Astrocyte (in vitro differentiated cells and primary cell): ENCODE measurements at regions not wholly inside any gene's neighbourhood (a gene's known extent, or its start where the extent isn't known, plus 50 kb on each side); places are given as distances from the start of the nearest gene placed in this dataset.

Source experiments
- EZH2 ChIP-seq: IDR thresholded peaks from 2 replicates; pipeline ENCODE4 v1.6.1; 2012; ENCODE audit warnings: mild to moderate bottlenecking, low read length, inconsistent platforms; ENCODE audit not compliant: insufficient read depth
- TF ChIP-seq, protein P1 (sequence below): IDR thresholded peaks from 2 replicates; pipeline ENCODE4 v1.5.1; 2011; ENCODE audit warnings: low read depth, mild to moderate bottlenecking, inconsistent platforms, low read length, moderate library complexity; ENCODE audit not compliant: insufficient read depth

DNA sequence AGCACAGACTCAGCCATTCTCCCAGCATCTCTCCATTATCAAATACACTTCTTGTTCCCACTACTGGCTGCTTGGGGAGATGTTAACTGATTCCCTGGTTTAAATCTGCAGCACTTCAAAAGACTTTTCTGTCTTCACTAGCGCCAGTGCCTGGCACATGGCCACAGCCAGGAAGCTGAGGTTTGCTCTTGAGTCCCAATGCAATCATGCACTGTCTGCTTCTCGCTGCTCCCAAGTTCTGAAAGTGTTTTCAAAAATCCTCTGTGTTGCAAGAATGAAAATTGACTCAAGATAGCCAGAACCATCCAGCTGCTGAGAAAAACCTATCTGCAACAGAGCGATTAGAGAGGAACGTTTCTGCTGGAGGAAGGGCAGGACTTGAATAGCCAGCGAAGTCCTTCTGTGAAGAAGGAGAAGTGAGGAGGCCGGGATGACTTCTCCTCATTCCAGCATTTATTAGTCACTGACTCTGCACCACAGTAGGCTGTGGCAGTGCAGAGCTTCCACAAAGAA lies 358.4 kb upstream of the NR2F2 start:
- TF ChIP-seq EZH2: no peak
- TF ChIP-seq, protein P1, sequence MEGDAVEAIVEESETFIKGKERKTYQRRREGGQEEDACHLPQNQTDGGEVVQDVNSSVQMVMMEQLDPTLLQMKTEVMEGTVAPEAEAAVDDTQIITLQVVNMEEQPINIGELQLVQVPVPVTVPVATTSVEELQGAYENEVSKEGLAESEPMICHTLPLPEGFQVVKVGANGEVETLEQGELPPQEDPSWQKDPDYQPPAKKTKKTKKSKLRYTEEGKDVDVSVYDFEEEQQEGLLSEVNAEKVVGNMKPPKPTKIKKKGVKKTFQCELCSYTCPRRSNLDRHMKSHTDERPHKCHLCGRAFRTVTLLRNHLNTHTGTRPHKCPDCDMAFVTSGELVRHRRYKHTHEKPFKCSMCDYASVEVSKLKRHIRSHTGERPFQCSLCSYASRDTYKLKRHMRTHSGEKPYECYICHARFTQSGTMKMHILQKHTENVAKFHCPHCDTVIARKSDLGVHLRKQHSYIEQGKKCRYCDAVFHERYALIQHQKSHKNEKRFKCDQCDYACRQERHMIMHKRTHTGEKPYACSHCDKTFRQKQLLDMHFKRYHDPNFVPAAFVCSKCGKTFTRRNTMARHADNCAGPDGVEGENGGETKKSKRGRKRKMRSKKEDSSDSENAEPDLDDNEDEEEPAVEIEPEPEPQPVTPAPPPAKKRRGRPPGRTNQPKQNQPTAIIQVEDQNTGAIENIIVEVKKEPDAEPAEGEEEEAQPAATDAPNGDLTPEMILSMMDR: no peak
